IMR-90 (cell line): ENCODE measurements at regions not wholly inside any gene's neighbourhood (a gene's known extent, or its start where the extent isn't known, plus 50 kb on each side); places are given as distances from the start of the nearest gene placed in this dataset.

ENCODE experiments used
- ATAC-seq: fragments of 200-7000 bp; cut with Tn5 transposase; 2 replicates; pipeline ENCODE4 v1.9.1; 2020; ENCODE audit warnings: low read depth, mild to moderate bottlenecking, moderate library complexity
- BruUV-seq: library from RNA; stranded (reverse); fragments of 400-500 nt; replicated peaks from 2 replicates; lab custom pipeline; 2021; lab: Mats Ljungman, UMichigan
- CTCF ChIA-PET: fragments of 300-600 bp; formaldehyde crosslinking; extraction: SDS; loops from one replicate; lab custom pipeline; 2021; ENCODE audit warnings: antibody characterized with exemption; lab: Yijun Ruan, JAX
- POLR2A ChIA-PET: fragments of 300-600 bp; sonication (Branson Sonifier 250); formaldehyde crosslinking; loops from one replicate; lab custom pipeline; 2022; ENCODE audit warnings: antibody characterized with exemption; ENCODE audit not compliant: unreplicated experiment; lab: Charles Lee
- DNase-seq: peaks from one replicate; pipeline ENCODE4 v3.0.0; 2013
- H2AFZ ChIP-seq: replicated peaks from 2 replicates; pipeline ENCODE3; 2013; ENCODE audit warnings: low read length, mild to moderate bottlenecking; ENCODE audit not compliant: poor library complexity
- H2AK5ac ChIP-seq: 2 replicates; pipeline ENCODE4 v1.6.1; 2013; ENCODE audit warnings: low read depth, low read length, inconsistent platforms
- H2AK9ac ChIP-seq: replicated peaks from 2 replicates; pipeline ENCODE3; 2013; ENCODE audit warnings: mild to moderate bottlenecking, low read depth, low read length, moderate library complexity; ENCODE audit not compliant: poor library complexity
- H2BK120ac ChIP-seq: 2 replicates; pipeline ENCODE4 v1.6.1; 2013; ENCODE audit warnings: low read depth, low read length, inconsistent platforms
- H2BK15ac ChIP-seq: 3 replicates; pipeline ENCODE4 v1.6.1; 2013; ENCODE audit warnings: low read depth, low read length, inconsistent platforms
- H2BK20ac ChIP-seq: 2 replicates; pipeline ENCODE4 v1.6.1; 2013; ENCODE audit warnings: low read depth, mild to moderate bottlenecking, inconsistent platforms, low read length, moderate library complexity
- H2BK5ac ChIP-seq: 2 replicates; pipeline ENCODE4 v1.6.1; 2013; ENCODE audit warnings: mild to moderate bottlenecking, low read depth, low read length, inconsistent platforms; ENCODE audit not compliant: poor library complexity, severe bottlenecking
- H3K14ac ChIP-seq: replicated peaks from 2 replicates; pipeline ENCODE4 v1.6.1; 2013; ENCODE audit warnings: low read depth, low read length, inconsistent platforms
- H3K18ac ChIP-seq: 2 replicates; pipeline ENCODE4 v1.6.1; 2013; ENCODE audit warnings: low read depth, low read length, control low read depth
- H3K23ac ChIP-seq: 2 replicates; pipeline ENCODE4 v1.6.1; 2013; ENCODE audit warnings: low read depth, low read length, inconsistent platforms
- H3K27ac ChIP-seq: 2 replicates; pipeline ENCODE4 v1.5.1; 2013; ENCODE audit warnings: mild to moderate bottlenecking, control low read depth, low read length; ENCODE audit not compliant: insufficient read depth
- H3K27me3 ChIP-seq: 2 replicates; pipeline ENCODE4 v1.6.1; 2013; ENCODE audit warnings: low read length; ENCODE audit not compliant: control insufficient read depth, insufficient read depth
- H3K36me3 ChIP-seq: 2 replicates; pipeline ENCODE4 v1.6.1; 2013; ENCODE audit warnings: low read length, mixed read lengths; ENCODE audit not compliant: control insufficient read depth, insufficient read depth
- H3K4ac ChIP-seq: 2 replicates; pipeline ENCODE4 v1.6.1; 2013; ENCODE audit warnings: low read depth, low read length, inconsistent platforms
- H3K4me1 ChIP-seq: 2 replicates; pipeline ENCODE4 v1.6.1; 2013; ENCODE audit warnings: low read length, mixed read lengths; ENCODE audit not compliant: control insufficient read depth, insufficient read depth
- H3K4me2 ChIP-seq: 2 replicates; pipeline ENCODE4 v1.6.1; 2013; ENCODE audit warnings: low read depth, mild to moderate bottlenecking, control low read depth, low read length, moderate library complexity
- H3K4me3 ChIP-seq: 2 replicates; pipeline ENCODE4 v1.5.1; 2013; ENCODE audit warnings: low read depth, mild to moderate bottlenecking, control low read depth, low read length, moderate library complexity; ENCODE audit not compliant: insufficient read depth
- H3K56ac ChIP-seq: 2 replicates; pipeline ENCODE4 v1.6.1; 2013; ENCODE audit warnings: low read length, inconsistent platforms; ENCODE audit not compliant: insufficient read depth; ENCODE audit errors: extremely low read depth
- H3K79me1 ChIP-seq, 2 experiments: 2 replicates each; pipeline ENCODE4 v1.6.1; 2013; ENCODE audit warnings: low read length in 2 of 2, inconsistent platforms in 1 of 2, low read depth in 1 of 2
- H3K9ac ChIP-seq: 2 replicates; pipeline ENCODE4 v1.6.1; 2013; ENCODE audit warnings: low read depth, low read length, control low read depth
- H3K9me1 ChIP-seq: 2 replicates; pipeline ENCODE4 v1.6.1; 2013; ENCODE audit warnings: low read length, inconsistent platforms; ENCODE audit not compliant: insufficient read depth
- H3K9me3 ChIP-seq: 2 replicates; pipeline ENCODE4 v1.6.1; 2013; ENCODE audit warnings: low read length; ENCODE audit not compliant: control insufficient read depth, insufficient read depth
- H4K20me1 ChIP-seq: 2 replicates; pipeline ENCODE4 v1.6.1; 2013; ENCODE audit warnings: low read length, inconsistent platforms; ENCODE audit not compliant: insufficient read depth
- H4K5ac ChIP-seq: 2 replicates; pipeline ENCODE4 v1.6.1; 2013; ENCODE audit warnings: mild to moderate bottlenecking, low read depth, low read length, control low read depth
- H4K8ac ChIP-seq, 2 experiments: 2 replicates each; pipeline ENCODE4 v1.6.1; 2013; ENCODE audit warnings: low read depth in 2 of 2, low read length in 2 of 2, control low read depth in 1 of 2, inconsistent platforms in 1 of 2
- H4K91ac ChIP-seq: 2 replicates; pipeline ENCODE4 v1.6.1; 2013; ENCODE audit warnings: low read depth, low read length, inconsistent platforms; ENCODE audit not compliant: insufficient read depth
- BHLHE40 ChIP-seq: fragments of 150-350 bp; IDR thresholded peaks from 2 replicates; pipeline ENCODE4 v1.6.1; 2016; ENCODE audit warnings: mild to moderate bottlenecking, low read depth, low read length
- CEBPB ChIP-seq: IDR thresholded peaks from 2 replicates; pipeline ENCODE4 v1.6.1; 2012; ENCODE audit warnings: low read depth, low read length, improper control_type of control experiment
- FOS ChIP-seq: fragments of 150-350 bp; IDR thresholded peaks from 2 replicates; pipeline ENCODE4 v1.6.1; 2016; ENCODE audit warnings: low read depth, low read length
- MAFK ChIP-seq: IDR thresholded peaks from 2 replicates; pipeline ENCODE4 v1.6.1; 2012; ENCODE audit warnings: low read depth, low read length, improper control_type of control experiment
- MAZ ChIP-seq: IDR thresholded peaks from 2 replicates; pipeline ENCODE4 v1.6.1; 2012; ENCODE audit warnings: low read depth, mild to moderate bottlenecking, low read length, improper control_type of control experiment, moderate library complexity, borderline replicate concordance
- MXI1 ChIP-seq: IDR thresholded peaks from 2 replicates; pipeline ENCODE4 v1.6.1; 2012; ENCODE audit warnings: low read depth, mild to moderate bottlenecking, low read length, moderate library complexity, borderline replicate concordance
- NFE2L2 ChIP-seq: fragments of 150-350 bp; IDR thresholded peaks from 2 replicates; pipeline ENCODE4 v1.6.1; 2016; ENCODE audit warnings: low read depth, mild to moderate bottlenecking, low read length
- RAD21 ChIP-seq: IDR thresholded peaks from 2 replicates; pipeline ENCODE4 v1.6.1; 2012; ENCODE audit warnings: low read length, improper control_type of control experiment
- RCOR1 ChIP-seq: IDR thresholded peaks from 2 replicates; pipeline ENCODE4 v1.6.1; 2012; ENCODE audit warnings: mild to moderate bottlenecking, low read length, improper control_type of control experiment; ENCODE audit not compliant: insufficient replicate concordance
- RFX5 ChIP-seq: IDR thresholded peaks from 2 replicates; pipeline ENCODE4 v1.8.0; 2012; ENCODE audit warnings: low read depth, mild to moderate bottlenecking, low read length, moderate library complexity
- SMC3 ChIP-seq: fragments of 150-350 bp; IDR thresholded peaks from 2 replicates; pipeline ENCODE4 v1.6.1; 2016; ENCODE audit warnings: low read depth, mild to moderate bottlenecking, antibody characterized with exemption, low read length, moderate library complexity
- WGBS, 2 experiments: methylation state at CpG; one replicate each; pipeline versions ENCODE4 v1.1.5 to v1.1.7; 2013; ENCODE audit warnings: missing lambda C conversion rate in 2 of 2; ENCODE audit not compliant: insufficient read length in 1 of 2; ENCODE audit errors: extremely low coverage in 2 of 2; 5-methylcytosine and 5-hydroxymethylcytosine counted together
- dilution Hi-C: fragments of 300-500 bp; cut with HindIII; formaldehyde crosslinking; loops from one replicate; pipeline ENCODE4 v1.14.3; 2018; ENCODE audit warnings: low sequenced_read_pairs; ENCODE audit not compliant: unreplicated experiment
- in situ Hi-C: fragments of 300-500 bp; cut with MboI; formaldehyde crosslinking; loops from 3 replicates; pipeline ENCODE4 v1.14.3; 2019; ENCODE audit warnings: low sequenced_read_pairs, inconsistent platforms, mixed read lengths
- intact Hi-C: fragments of 100-400 bp; cut with micrococcal nuclease; formaldehyde crosslinking; loops from 2 replicates; pipeline ENCODE4 v1.10.0; 2022
- TF ChIP-seq, protein P1 (sequence below): fragments of 150-350 bp; IDR thresholded peaks from 2 replicates; pipeline ENCODE4 v1.6.1; 2017; ENCODE audit warnings: mild to moderate bottlenecking, antibody characterized with exemption, low read length, low read depth
- TF ChIP-seq, protein P2 (sequence below): fragments of 150-350 bp; IDR thresholded peaks from 2 replicates; pipeline ENCODE4 v1.6.1; 2016; ENCODE audit warnings: low read depth, mild to moderate bottlenecking, low read length, moderate library complexity, borderline replicate concordance
- TF ChIP-seq, protein P3 (sequence below): conservative IDR thresholded peaks from 2 replicates; pipeline ENCODE4 v1.5.1; 2012; ENCODE audit warnings: mild to moderate bottlenecking, low read depth, low read length, improper control_type of control experiment

- Histone ChIP-seq H3K4ac (no peak overlapping the region), H3K14ac (no peak overlapping the region), H4K8ac (no peak overlapping the region), H4K20me1 (no peaks in the 10 kb centered on the region), H3K4me3 (no peak overlapping the region), H2BK20ac (no peak overlapping the region), H3K9ac (no peak overlapping the region), H2BK15ac (no peak overlapping the region), H3K4me2 (no peak overlapping the region), H3K27ac (no peak overlapping the region), H3K79me1 (no peaks in the 10 kb centered on the region), H3K18ac (no peak overlapping the region), H3K9me3 (peaks cover 8% of the 10 kb centered on the region), H3K23ac (no peak overlapping the region), H4K91ac (no peak overlapping the region), H2AK5ac (no peak overlapping the region), H3K4me1 (no peaks in the 10 kb centered on the region), H3K9me1 (no peaks in the 10 kb centered on the region), H2AK9ac (no peak overlapping the region), H4K5ac (no peak overlapping the region), H2BK120ac (no peak overlapping the region), H2BK5ac (no peak overlapping the region), H2AFZ (no peak overlapping the region), H3K36me3 (no peaks in the 10 kb centered on the region), H3K56ac (no peak overlapping the region), H3K27me3 (no peaks in the 10 kb centered on the region)
- ChIA-PET CTCF (no interaction called here), POLR2A (no interaction called here)
- ATAC-seq (no peak), DNase-seq (no peak)
- WGBS, 2 experiments: no CpG with 5 or more reads among the region's 7 CpGs
- TF ChIP-seq RFX5 (no peak), BHLHE40 (no peak), MXI1 (no peak), MAFK (no peak), FOS (no peak), RCOR1 (no peak), CEBPB (no peak), NFE2L2 (no peak), MAZ (no peak), SMC3 (no peak), RAD21 (no peak)
- TF ChIP-seq, protein P1, sequence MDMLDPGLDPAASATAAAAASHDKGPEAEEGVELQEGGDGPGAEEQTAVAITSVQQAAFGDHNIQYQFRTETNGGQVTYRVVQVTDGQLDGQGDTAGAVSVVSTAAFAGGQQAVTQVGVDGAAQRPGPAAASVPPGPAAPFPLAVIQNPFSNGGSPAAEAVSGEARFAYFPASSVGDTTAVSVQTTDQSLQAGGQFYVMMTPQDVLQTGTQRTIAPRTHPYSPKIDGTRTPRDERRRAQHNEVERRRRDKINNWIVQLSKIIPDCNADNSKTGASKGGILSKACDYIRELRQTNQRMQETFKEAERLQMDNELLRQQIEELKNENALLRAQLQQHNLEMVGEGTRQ: no peak
- TF ChIP-seq, protein P2, sequence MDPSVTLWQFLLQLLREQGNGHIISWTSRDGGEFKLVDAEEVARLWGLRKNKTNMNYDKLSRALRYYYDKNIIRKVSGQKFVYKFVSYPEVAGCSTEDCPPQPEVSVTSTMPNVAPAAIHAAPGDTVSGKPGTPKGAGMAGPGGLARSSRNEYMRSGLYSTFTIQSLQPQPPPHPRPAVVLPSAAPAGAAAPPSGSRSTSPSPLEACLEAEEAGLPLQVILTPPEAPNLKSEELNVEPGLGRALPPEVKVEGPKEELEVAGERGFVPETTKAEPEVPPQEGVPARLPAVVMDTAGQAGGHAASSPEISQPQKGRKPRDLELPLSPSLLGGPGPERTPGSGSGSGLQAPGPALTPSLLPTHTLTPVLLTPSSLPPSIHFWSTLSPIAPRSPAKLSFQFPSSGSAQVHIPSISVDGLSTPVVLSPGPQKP: no peak
- TF ChIP-seq, protein P3, sequence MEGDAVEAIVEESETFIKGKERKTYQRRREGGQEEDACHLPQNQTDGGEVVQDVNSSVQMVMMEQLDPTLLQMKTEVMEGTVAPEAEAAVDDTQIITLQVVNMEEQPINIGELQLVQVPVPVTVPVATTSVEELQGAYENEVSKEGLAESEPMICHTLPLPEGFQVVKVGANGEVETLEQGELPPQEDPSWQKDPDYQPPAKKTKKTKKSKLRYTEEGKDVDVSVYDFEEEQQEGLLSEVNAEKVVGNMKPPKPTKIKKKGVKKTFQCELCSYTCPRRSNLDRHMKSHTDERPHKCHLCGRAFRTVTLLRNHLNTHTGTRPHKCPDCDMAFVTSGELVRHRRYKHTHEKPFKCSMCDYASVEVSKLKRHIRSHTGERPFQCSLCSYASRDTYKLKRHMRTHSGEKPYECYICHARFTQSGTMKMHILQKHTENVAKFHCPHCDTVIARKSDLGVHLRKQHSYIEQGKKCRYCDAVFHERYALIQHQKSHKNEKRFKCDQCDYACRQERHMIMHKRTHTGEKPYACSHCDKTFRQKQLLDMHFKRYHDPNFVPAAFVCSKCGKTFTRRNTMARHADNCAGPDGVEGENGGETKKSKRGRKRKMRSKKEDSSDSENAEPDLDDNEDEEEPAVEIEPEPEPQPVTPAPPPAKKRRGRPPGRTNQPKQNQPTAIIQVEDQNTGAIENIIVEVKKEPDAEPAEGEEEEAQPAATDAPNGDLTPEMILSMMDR: no peak
- intact Hi-C loops: no loop called here
- dilution Hi-C loops: no loop called here
- in situ Hi-C loops: no loop called here
- no TSS peak for BruUV-seq
Observed at GRCh38 chr14:106642090-106642489, 1115.7 kb downstream of the TMEM121 start.
